Activated CD8-positive, alpha-beta memory T cell treated with anti-CD3 and anti-CD28 coated beads, Interleukin-2, amount 10 ng/mL, durations not matched to agents 7 days and 5 days (primary cell): ENCODE measurements at regions not wholly inside any gene's neighbourhood (a gene's known extent, or its start where the extent isn't known, plus 50 kb on each side); places are given as distances from the start of the nearest gene placed in this dataset.

ENCODE experiments used
- ATAC-seq: fragments of 150-1000 bp; cut with Tn5 transposase; one replicate; pipeline ENCODE4 v1.10.0; 2021; ENCODE audit warnings: moderate library complexity
- CTCF ChIA-PET: fragments of 350-600 bp; sonication (Branson Sonifier 250); formaldehyde crosslinking; loops from one replicate; lab custom pipeline; 2021; ENCODE audit warnings: antibody characterized with exemption; lab: Charles Lee
- DNase-seq: peaks from one replicate; pipeline ENCODE4 v3.0.0-alpha.2; 2020
- H3K27ac Mint-ChIP-seq: one replicate; pipeline ENCODE4 v1.8.0; 2021; ENCODE audit warnings: mild to moderate bottlenecking, mixed read lengths
- H3K27me3 Mint-ChIP-seq: one replicate; pipeline ENCODE4 v1.8.0; 2021; ENCODE audit warnings: mixed read lengths
- H3K36me3 Mint-ChIP-seq: one replicate; pipeline ENCODE4 v1.8.0; 2021; ENCODE audit warnings: mild to moderate bottlenecking, mixed read lengths
- H3K4me1 Mint-ChIP-seq: one replicate; pipeline ENCODE4 v1.8.0; 2021; ENCODE audit warnings: mixed read lengths
- H3K4me3 Mint-ChIP-seq: one replicate; pipeline ENCODE4 v1.8.0; 2021; ENCODE audit warnings: mild to moderate bottlenecking, moderate library complexity, mixed read lengths
- H3K9me3 Mint-ChIP-seq: one replicate; pipeline ENCODE4 v1.8.0; 2022; ENCODE audit warnings: low read depth, mixed read lengths

DNA sequence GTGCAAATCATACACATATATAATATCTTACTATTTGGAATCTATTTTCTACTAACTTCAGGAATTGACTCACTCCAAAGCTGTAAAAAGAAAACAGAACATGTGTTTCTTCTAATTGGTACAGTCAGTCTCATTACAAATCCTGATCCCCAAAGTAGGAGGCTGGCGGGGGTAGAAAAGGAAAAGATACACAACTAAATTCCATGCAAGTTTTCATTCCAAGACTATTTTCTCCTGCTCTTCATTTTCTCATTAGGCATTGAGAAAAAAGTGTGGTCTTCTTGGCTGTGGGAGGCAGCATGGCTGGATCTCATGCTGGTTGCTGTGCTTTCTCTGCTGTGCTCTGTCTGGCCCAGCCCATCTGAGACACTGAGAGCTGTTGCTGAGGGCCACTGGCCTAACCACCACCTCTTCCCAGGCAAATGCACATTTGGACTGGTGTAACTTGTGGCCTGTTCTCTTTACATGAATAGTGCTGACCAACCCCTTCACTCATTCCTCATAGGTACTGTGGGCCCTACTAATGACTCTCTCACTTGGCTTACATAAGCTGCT, 1107.5 kb upstream of the B3GALT2 start:
- no peak for ATAC-seq
- no peaks in the 10 kb centered on the region for H3K9me3 Mint-ChIP-seq
- no peaks in the 10 kb centered on the region for H3K27me3 Mint-ChIP-seq
- no peak overlapping the region for H3K27ac Mint-ChIP-seq
- CTCF ChIA-PET: no interaction called here
- no peaks in the 10 kb centered on the region for H3K36me3 Mint-ChIP-seq
- H3K4me1 Mint-ChIP-seq: peaks cover 18% of the 10 kb centered on the region
- H3K4me3 Mint-ChIP-seq: no peak overlapping the region
- no peak for DNase-seq

DNA sequence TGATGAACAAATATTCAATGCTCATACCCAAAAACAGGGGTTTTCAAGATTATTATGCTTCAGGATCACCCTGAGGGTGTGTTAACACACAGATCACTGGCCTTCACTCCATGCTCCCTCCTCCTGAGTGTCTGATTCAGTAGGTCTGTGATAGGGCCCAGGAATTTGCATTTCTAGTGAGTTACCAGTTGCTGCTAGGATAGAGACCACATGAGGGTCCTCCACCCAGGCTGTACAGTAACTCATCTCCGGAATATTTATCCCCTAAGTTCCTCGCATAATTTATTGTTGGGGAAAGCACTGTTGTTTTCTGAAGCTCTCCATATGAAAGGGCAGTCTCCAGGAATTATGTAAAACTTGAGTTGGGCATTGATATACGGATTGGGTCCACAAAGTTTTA, 1106.6 kb upstream of the B3GALT2 start:
- Mint-ChIP-seq H3K27me3 (no peaks in the 10 kb centered on the region), H3K4me3 (no peak overlapping the region), H3K27ac (no peak overlapping the region), H3K36me3 (no peaks in the 10 kb centered on the region), H3K9me3 (no peaks in the 10 kb centered on the region), H3K4me1 (peaks cover 12% of the 10 kb centered on the region)
- DNase-seq (no peak), ATAC-seq (no peak)
- CTCF ChIA-PET: no interaction called here

DNA sequence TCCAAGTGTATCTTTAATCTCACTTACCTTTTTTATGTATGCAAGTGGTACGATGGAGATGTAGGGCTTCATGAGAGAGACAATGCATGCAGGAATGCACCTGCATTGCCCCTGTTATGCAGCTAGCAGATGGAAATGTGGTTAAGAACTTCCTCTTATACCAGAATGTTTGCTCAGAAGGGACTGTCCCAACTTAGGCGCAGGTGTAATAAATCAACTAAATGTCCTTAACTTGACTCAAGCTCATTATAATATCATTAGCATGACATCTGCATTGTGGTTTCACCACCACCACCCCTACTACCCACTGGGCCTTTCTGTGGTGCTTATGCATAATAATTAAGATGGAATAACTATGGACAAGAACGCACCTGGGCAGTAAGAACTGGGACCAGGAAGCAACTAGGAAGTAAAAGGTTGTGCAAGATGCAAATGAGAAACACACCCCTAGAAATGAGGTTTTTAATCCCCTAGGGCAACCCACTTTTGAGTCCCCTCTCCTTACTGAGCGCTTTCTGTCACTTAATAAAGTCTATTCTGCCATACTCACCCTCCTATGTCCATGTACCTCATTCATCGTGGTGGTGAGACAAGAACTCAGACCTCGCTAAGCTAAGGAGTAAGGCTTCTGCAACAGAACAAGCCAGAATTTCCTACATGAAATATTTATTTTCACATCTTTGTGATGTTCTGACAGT, 1103.3 kb upstream of the B3GALT2 start:
- DNase-seq (peak; percentile 41), ATAC-seq (peak; percentile 60)
- Mint-ChIP-seq H3K27ac (no peak overlapping the region), H3K36me3 (no peaks in the 10 kb centered on the region), H3K9me3 (no peaks in the 10 kb centered on the region), H3K4me1 (peaks cover 10% of the 10 kb centered on the region), H3K4me3 (no peak overlapping the region), H3K27me3 (no peaks in the 10 kb centered on the region)
- CTCF ChIA-PET: no interaction called here

DNA sequence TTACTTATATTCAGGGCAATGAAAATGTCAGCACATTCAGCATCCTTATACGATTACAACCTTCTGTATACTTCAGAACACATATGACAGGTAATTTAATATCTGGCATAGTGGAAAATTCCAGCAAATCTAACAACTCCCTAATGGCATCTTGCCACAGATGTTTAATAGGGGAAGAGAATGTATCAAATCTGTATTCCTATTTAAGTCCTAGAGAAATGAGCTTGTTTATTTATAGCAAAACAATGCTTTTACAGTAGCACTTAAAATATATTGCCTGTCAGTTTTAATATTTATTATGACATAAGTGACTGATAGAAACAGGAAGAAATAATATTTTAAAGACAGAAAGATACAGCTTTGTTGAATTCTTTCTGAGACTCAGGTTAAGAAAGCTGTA, 1101.8 kb upstream of the B3GALT2 start:
- CTCF ChIA-PET: no interaction called here
- DNase-seq (no peak), ATAC-seq (no peak)
- H3K27me3 Mint-ChIP-seq: no peaks in the 10 kb centered on the region
- H3K9me3 Mint-ChIP-seq: no peaks in the 10 kb centered on the region
- H3K4me1 Mint-ChIP-seq: peaks cover 10% of the 10 kb centered on the region
- H3K27ac Mint-ChIP-seq: no peak overlapping the region
- H3K4me3 Mint-ChIP-seq: no peak overlapping the region
- H3K36me3 Mint-ChIP-seq: no peaks in the 10 kb centered on the region

DNA sequence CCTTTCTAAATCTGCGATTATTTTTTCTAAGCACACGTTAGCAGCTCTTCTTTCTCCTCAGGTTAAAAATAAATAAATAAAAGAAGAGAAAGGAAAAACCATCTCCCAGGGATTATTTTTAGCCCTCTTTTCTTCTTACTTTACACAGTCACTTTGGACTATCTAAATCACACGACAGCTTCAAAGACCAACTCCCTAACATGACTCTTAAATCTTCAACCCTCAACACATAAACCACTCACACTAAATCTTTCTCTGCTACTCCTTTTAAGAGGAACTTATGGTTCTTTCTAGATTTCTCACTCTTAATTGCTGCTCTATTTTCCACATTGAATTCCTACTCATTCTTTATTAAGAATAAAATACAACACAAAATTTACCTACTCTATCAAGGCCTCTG, 1095.0 kb upstream of the B3GALT2 start:
- no peak overlapping the region for H3K4me3 Mint-ChIP-seq
- peaks cover 2% of the 10 kb centered on the region for H3K36me3 Mint-ChIP-seq
- no peak overlapping the region for H3K27ac Mint-ChIP-seq
- CTCF ChIA-PET: interaction anchor here (0.6 kb wide), 1 partner anchor 42 kb away, joined by 3 read pairs; no protein-coding TSS in a partner anchor
- peaks cover 4% of the 10 kb centered on the region for H3K9me3 Mint-ChIP-seq
- peaks cover 8% of the 10 kb centered on the region for H3K4me1 Mint-ChIP-seq
- ATAC-seq (no peak), DNase-seq (no peak)
- no peaks in the 10 kb centered on the region for H3K27me3 Mint-ChIP-seq

DNA sequence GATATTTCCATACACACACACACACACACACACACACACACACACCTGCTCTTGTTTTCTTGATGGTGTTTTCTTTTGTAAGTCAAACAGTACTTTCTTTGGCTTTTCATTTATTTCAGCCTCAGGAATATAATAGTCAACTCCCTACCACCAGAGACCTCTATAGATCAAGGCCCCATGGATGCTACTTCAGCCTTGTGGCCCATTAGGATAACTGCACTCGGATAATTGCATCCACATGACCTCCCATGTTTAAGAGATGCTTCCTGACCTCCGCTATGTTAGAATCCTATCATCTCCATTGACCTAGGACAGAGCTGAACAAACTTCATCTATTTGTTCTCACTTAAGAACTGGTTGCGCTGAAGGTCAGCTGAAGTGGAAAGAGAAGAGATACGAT, 1094.0 kb upstream of the B3GALT2 start:
- Mint-ChIP-seq H3K27ac (no peak overlapping the region), H3K4me3 (no peak overlapping the region), H3K9me3 (peaks cover 4% of the 10 kb centered on the region), H3K4me1 (peaks cover 8% of the 10 kb centered on the region), H3K27me3 (no peaks in the 10 kb centered on the region), H3K36me3 (peaks cover 2% of the 10 kb centered on the region)
- CTCF ChIA-PET: no interaction called here
- DNase-seq: no peak
- ATAC-seq: no peak

DNA sequence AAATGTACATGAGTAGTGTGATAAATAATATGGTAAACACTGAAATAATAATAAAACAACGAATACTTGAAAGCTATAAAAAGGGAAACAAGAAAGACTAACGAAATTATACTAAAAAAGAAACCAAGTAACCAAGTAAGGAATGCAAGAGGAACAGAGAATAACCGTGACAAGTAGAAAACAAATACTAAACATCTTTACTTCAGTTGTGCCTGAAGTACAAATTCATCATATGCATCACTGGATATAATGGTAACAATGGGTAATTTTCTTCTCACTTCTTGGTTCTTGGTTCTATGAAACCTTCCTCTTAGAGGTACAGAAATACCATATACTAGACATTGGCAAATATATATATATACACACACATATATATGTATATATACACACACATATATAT, 1093.6 kb upstream of the B3GALT2 start:
- Mint-ChIP-seq H3K4me3 (no peak overlapping the region), H3K9me3 (peaks cover 4% of the 10 kb centered on the region), H3K4me1 (peaks cover 8% of the 10 kb centered on the region), H3K36me3 (peaks cover 2% of the 10 kb centered on the region), H3K27me3 (no peaks in the 10 kb centered on the region), H3K27ac (no peak overlapping the region)
- no peak for DNase-seq
- no peak for ATAC-seq
- CTCF ChIA-PET: no interaction called here

DNA sequence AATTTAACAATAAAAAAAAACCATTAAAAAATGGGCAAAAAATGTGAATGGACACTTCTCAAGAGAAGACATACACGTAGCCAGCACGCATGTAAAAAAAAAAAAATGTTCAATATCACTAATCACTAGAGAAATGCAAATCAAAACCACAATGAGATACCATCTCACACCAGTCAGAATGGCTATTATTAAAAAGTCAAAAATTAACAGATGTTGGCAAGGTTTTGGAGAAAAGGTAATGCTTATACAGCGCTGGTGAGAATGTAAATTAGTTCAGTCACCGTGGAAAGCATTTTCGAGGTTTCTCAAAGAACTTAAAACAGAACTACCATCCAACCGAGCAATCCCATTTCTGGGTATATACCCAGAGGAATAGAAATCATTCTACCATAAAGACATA, 1091.5 kb upstream of the B3GALT2 start:
- CTCF ChIA-PET: no interaction called here
- H3K4me3 Mint-ChIP-seq: no peak overlapping the region
- no peaks in the 10 kb centered on the region for H3K36me3 Mint-ChIP-seq
- ATAC-seq (no peak), DNase-seq (no peak)
- peaks cover 4% of the 10 kb centered on the region for H3K9me3 Mint-ChIP-seq
- H3K4me1 Mint-ChIP-seq: peaks cover 6% of the 10 kb centered on the region
- no peak overlapping the region for H3K27ac Mint-ChIP-seq
- H3K27me3 Mint-ChIP-seq: no peaks in the 10 kb centered on the region

DNA sequence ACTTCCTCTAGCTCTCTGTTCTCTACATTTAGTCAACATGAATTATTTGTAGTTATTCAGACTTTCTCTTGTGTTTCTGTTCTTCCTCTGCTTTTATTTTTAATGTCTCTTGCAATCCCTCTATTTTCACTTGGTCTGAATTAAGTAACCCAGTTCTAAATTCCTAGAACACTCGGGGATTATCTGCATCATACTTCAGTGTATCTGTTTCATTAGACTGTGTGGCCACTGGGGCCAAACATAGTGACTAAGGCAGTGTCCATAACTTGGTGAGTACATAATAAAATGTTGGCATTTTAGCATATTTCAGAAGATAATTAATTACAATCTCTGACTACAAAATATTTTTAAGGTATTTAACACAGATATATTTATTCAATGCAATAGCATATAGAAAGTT, 1087.2 kb upstream of the B3GALT2 start:
- CTCF ChIA-PET: no interaction called here
- Mint-ChIP-seq H3K27ac (no peak overlapping the region), H3K4me3 (no peak overlapping the region), H3K36me3 (no peaks in the 10 kb centered on the region), H3K4me1 (no peaks in the 10 kb centered on the region), H3K9me3 (peaks cover 3% of the 10 kb centered on the region), H3K27me3 (no peaks in the 10 kb centered on the region)
- ATAC-seq: no peak
- no peak for DNase-seq

DNA sequence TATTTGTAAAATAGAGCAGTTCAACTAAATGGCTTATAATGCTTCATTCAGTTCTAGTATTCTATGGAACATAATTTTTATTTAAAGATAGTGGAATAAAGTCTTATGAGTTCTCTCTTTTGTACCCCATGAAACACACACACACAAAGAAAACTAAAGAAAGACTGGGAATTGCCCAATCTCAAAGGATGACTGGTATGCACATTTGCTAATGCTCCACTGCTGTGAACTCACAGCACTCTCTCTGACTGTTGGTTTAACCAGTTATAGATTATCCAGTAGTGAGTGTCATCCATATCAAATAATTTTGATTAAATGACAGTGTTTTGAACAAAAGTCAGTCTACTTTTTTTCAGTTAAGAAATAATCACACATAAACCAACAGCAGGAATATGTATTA, 1082.4 kb upstream of the B3GALT2 start:
- Mint-ChIP-seq H3K36me3 (peaks cover 2% of the 10 kb centered on the region), H3K27me3 (no peaks in the 10 kb centered on the region), H3K4me1 (no peaks in the 10 kb centered on the region), H3K4me3 (no peak overlapping the region), H3K9me3 (peaks cover 3% of the 10 kb centered on the region), H3K27ac (no peak overlapping the region)
- DNase-seq (no peak), ATAC-seq (no peak)
- CTCF ChIA-PET: no interaction called here

DNA sequence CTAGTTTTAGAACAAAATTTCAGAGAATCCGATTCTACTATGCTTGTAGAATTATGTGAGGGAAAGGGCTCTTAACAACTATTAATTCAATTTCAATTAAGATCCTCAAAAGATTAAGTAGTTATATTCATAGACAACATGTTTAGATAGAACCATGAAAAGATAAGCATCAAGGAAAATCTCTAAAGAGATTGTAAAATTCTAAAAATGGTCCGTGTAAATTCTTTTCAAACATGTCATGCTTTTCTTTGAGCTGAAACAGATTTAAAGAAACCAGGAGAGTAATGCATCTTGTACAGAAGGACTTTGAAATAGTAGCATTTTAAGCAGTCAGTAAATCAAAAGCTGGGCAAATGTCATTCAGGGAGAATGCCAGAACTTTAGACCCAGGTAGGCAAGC, 1080.6 kb upstream of the B3GALT2 start:
- peaks cover 7% of the 10 kb centered on the region for H3K9me3 Mint-ChIP-seq
- no peaks in the 10 kb centered on the region for H3K27me3 Mint-ChIP-seq
- H3K27ac Mint-ChIP-seq: no peak overlapping the region
- no peak overlapping the region for H3K4me3 Mint-ChIP-seq
- CTCF ChIA-PET: no interaction called here
- ATAC-seq (no peak), DNase-seq (no peak)
- H3K4me1 Mint-ChIP-seq: no peaks in the 10 kb centered on the region
- peaks cover 2% of the 10 kb centered on the region for H3K36me3 Mint-ChIP-seq

DNA sequence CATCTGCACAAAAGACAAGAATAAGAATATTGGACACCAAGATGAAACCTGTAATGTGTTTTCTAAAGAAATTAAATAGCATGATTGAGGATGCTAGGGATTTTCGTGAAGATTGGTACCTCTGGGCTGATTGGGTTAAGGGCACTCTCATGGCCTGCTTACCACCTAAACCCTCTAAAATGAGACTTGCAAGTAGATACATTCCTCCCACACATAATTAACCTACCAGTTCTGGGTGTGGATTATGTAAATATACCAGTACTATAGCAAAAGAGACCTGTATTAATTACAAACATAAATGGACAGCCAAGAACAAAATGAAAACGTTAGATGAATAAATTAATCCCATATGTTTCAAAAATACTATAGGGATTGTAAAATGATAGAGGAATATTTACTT, 1069.6 kb upstream of the B3GALT2 start:
- H3K27me3 Mint-ChIP-seq: no peaks in the 10 kb centered on the region
- no peaks in the 10 kb centered on the region for H3K36me3 Mint-ChIP-seq
- no peak for DNase-seq
- no peaks in the 10 kb centered on the region for H3K9me3 Mint-ChIP-seq
- no peak overlapping the region for H3K27ac Mint-ChIP-seq
- no peak for ATAC-seq
- CTCF ChIA-PET: interaction anchor here (0.7 kb wide), 1 partner anchor 233 kb away, joined by 3 read pairs; no protein-coding TSS in a partner anchor
- H3K4me3 Mint-ChIP-seq: no peak overlapping the region
- no peaks in the 10 kb centered on the region for H3K4me1 Mint-ChIP-seq

DNA sequence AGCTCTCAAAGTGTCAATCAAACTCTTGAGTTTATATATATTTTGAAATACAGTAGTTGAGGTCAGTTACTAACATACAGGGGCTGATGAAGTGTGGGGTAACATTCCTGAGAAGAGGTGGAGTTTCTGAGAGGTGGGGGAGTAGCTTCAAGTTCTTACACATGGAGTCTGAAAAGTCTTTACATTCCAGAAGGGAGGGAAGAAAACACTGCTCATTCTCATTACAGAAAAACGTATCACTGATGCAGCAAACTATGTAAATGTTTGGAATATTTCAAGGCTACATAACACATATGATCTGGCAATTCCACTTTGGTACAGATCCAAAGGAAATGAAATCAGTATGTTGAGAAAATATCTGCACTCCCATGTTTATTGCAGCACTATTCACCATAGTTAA, 1065.8 kb upstream of the B3GALT2 start:
- Mint-ChIP-seq H3K4me3 (no peak overlapping the region), H3K9me3 (no peaks in the 10 kb centered on the region), H3K27me3 (no peaks in the 10 kb centered on the region), H3K4me1 (no peaks in the 10 kb centered on the region), H3K27ac (no peak overlapping the region), H3K36me3 (no peaks in the 10 kb centered on the region)
- DNase-seq (no peak), ATAC-seq (no peak)
- CTCF ChIA-PET: no interaction called here

DNA sequence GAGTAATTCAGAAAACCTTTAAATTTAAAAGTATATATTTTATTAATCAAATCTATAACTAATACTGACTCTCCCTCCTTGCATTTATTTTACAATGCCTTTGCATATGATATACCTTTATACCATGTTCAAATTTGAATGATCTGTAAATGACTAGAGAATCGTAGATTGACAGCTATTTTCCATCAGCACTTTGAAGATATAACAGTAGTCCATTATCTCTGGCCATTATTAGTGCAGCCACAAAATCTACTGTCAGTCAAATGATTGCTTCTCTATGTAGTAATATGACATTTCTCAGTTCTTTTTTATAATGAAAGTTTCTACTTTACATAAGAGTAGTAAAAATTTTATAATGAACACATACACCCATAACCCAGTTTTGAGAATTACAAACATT, 1054.8 kb upstream of the B3GALT2 start:
- ATAC-seq: no peak
- H3K4me3 Mint-ChIP-seq: no peak overlapping the region
- no peaks in the 10 kb centered on the region for H3K36me3 Mint-ChIP-seq
- no peak overlapping the region for H3K27ac Mint-ChIP-seq
- H3K27me3 Mint-ChIP-seq: no peaks in the 10 kb centered on the region
- no peaks in the 10 kb centered on the region for H3K9me3 Mint-ChIP-seq
- no peak for DNase-seq
- CTCF ChIA-PET: no interaction called here
- no peaks in the 10 kb centered on the region for H3K4me1 Mint-ChIP-seq
